Fibroblast of peridontal ligament (primary cell): ENCODE measurements at regions not wholly inside any gene's neighbourhood (a gene's known extent, or its start where the extent isn't known, plus 50 kb on each side); places are given as distances from the start of the nearest gene placed in this dataset.
"Not testable (repeated sequence)": the region's sequence is repeated elsewhere in the genome, so short reads cannot be mapped to it uniquely, and the experiment has no call there.

Experiments
- DNase-seq: peaks from one replicate; pipeline ENCODE4 v3.0.0-alpha.2; 2010; ENCODE audit errors: extremely low read depth

DNA sequence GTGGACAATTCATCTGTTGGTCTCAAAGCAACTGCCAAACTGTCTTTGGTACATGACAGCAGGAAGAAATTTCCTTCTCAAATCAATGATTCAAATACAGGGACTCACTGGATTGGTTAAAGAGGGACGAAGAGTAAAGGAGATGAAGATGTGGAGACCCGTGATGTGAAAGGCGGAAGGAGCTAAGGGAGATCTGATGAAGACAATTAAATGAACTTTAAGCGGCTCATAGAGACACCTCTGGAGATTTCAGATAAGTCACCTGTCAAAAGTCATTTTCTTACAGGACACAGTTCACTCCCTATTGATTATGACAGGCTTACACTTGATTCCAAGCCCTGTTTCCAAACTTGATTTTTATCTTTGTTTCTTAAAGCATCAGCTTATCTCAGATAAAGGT lies 466.3 kb downstream of the DOK5 start:
- no peak for DNase-seq

GRCh38 chr20:54940522-54940921 lies 465.1 kb downstream of the DOK5 start:
- DNase-seq, result no peak

- no peak for DNase-seq
Measured at GRCh38 chr20:54938707-54939106, 463.3 kb downstream of the DOK5 start.

- no peak for DNase-seq
Measured at GRCh38 chr20:54933212-54933904, 458.0 kb downstream of the DOK5 start.

DNA sequence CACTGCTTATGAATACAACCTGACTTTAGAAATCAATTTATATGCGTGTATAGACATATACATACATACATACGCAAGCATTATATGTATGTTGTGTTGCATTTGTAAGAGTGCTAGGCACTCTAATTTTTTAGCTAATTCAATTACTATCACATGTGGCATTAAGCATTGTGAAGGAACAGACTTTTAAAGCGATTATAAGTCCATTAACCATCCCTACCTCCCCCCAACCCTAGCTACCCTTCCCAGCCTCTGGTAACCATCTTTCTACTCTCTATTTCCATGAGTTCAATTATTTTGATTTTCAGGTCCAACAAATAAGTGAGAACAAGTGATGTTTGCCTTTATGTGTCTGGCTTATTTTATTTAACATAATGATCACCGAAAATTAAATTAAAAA lies 453.8 kb downstream of the DOK5 start:
- no peak for DNase-seq

DNA sequence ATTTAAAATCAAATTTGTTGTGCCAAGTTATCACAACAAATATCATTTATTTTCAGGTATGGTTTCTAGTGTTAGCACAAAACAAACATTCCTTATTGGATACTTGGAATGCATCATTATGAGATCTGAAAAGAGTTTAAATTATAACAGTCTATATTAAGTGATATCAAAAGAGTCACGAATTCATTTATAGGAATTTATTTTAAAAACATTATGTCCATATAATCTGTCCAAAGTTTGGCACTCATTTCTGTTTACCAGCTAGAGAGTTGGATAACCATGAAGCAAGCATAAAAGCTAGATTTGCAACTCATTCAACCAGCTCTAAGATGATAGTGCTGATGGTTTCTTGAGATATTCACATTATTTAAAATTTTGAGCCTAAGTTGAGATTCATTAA lies 453.2 kb downstream of the DOK5 start:
- no peak for DNase-seq

DNA sequence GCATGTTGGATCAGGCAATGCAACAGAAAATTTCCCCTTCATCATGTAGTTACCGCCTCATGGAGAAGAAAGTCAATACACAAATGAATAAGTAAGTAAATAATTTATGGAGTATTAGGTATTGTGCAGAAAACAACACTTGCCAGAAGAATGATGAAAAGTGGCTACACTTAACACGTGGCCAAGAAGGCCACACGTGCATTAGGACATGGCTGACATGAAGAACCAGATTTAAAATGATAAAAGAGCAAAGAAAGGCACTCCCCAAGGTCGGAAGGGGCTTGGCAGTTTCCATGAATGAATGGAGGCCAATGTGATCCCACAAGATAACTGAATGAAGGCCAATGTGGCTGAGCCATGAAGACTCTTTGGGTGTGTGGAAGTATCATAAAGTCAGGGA lies 447.2 kb downstream of the DOK5 start:
- no peak for DNase-seq

DNA sequence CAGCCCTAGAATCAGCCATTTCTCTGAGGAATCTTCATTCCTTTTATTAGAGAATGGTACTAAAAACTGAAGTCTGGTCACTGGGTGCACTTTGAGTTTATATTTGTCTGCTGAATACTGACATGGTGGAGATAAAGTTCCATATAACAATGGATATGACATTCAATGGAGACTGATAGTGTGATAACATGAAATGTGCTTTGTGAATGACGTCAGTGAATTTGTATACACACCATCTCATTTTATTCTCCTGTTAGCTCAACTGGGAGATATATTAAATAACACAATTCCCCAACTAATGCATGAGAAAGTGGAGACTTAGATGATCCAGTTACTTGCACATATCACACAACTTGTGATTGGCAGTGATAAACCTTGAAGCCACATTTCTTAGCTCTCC lies 446.7 kb downstream of the DOK5 start:
- DNase-seq, result no peak

DNA sequence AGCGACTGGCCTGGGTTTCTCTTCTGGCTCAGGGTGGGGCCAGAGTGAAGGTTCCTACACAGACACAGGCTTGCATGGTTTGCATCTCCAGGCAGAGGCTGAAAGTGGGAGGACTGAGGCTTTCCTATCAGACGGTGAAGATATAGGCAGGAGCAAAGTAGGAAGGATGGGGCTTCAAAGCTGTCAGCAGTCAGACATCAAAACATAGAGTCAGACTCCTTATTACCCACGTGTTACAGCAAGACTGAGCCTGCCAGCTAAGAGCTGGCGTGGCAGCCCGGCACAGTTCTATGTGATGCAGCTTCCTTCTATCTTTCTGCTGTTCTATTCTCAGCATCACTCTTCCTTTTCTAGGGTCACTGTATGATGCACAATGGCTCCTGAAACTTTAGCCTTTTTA lies 445.1 kb downstream of the DOK5 start:
- no peak for DNase-seq

DNA sequence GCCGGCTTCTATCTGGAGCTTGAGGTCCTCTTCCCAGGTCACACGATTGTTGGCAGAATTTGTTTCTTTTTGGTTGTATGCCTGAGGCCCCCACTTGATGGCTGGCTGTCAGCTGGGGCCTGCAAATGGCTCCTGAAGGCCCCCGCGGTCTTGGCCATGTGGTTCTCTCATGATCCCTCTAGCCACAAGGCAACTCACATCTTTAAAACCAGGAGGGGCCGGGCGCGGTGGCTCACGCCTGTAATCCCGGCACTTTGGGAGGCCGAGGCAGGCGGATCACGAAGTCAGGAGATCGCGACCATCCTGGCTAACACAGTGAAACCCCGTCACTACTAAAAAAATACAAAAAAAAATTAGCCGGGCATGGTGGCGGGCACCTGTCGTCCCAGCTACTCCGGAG lies 443.6 kb downstream of the DOK5 start:
- DNase-seq, result not testable (repeated sequence)

- DNase-seq, result no peak
Measured at GRCh38 chr20:54914995-54915394, 439.6 kb downstream of the DOK5 start.

DNA sequence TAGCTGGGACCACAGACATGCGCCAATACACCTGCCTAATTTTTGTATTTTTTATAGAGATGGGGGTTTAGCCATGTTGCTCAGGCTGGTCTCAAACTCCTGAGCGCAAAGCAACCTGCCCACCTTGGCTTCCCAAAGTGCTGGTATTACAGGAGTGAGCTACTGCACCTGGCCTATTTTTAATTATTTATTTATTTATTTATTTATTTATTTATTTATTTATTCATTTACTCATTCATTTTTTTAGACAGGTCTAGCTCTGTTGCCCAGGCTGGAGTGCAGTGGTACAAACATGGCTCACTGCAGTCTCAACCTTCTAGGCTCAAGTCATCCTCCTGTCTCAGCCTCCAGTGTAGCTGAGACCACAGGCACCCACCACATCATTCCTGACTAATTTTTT lies 434.3 kb downstream of the DOK5 start:
- DNase-seq, result no peak

DNA sequence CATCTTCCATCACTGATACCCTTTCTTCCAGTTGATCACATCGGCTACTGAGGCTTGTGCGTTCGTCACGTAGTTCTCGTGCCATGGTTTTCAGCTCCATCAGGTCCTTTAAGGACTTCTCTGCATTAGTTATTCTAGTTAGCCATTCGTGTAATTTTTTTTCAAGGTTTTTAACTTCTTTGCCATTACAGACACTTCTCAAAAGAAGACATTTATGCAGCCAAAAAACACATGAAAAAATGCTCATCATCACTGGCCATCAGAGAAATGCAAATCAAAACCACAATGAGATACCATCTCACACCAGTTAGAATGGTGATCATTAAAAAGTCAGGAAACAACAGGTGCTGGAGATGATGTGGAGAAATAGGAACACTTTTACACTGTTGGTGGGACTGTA lies 430.7 kb downstream of the DOK5 start:
- not testable (repeated sequence) for DNase-seq

DNA sequence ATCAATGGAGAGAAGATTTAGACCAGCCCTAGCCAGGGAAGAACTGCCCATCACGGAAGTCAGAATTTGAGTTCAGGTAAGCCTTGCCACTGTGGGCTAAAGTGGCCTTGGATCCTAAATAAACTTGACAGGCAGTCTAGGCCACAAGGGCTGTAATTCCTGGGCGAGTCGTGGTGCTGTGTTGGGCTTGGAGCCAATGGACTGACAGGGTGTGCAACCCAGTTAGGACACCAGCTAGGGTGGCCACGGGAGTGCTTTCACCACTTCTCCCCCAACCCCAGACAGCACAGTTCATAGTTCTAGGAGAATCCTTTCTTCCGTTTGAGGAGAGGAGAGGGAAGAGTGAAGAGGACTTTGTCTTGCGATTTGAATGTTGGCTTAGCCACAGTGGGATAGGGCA lies 422.4 kb downstream of the DOK5 start:
- DNase-seq, result no peak

DNA sequence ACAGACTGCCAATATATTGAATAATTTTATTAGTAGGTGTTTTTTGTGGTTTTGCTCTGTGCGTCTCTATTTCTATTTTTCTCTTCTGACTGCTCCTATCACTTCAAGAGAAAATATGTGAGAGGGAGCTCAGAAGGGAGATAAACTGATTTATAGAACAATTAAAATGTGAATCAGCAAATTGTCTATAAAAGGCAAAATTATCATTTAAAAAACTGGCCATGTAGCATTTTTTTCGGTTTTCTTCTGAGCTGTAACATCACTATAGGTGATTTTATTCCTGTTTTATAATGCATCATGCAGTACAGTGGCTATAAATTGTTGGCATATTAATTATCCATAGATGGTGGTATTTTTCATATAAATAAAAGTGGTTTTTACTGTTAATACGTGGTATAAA lies 416.5 kb downstream of the DOK5 start:
- DNase-seq, result no peak

DNA sequence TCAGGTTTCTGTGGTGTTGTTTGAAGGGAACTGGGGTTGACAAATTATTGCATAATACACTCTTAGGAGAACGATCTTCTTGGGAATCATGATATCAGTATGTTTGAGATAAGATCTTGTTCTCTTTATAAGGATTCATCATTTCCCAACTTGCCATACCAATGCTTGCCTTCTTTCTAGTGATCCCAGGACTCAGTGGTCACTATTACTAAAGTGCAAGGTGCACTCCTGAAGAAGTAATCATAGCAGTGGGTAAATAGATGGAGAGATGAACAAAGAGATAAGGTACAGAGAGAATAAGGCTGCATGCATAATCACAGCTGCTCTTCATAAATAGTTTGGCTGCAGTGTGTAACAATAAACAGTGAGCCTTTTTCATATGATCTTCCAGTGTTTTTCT lies 404.0 kb downstream of the DOK5 start:
- DNase-seq, result no peak

- no peak for DNase-seq
Measured at GRCh38 chr20:54875307-54875706, 399.9 kb downstream of the DOK5 start.

- no peak for DNase-seq
Measured at GRCh38 chr20:54874718-54875117, 399.3 kb downstream of the DOK5 start.

DNA sequence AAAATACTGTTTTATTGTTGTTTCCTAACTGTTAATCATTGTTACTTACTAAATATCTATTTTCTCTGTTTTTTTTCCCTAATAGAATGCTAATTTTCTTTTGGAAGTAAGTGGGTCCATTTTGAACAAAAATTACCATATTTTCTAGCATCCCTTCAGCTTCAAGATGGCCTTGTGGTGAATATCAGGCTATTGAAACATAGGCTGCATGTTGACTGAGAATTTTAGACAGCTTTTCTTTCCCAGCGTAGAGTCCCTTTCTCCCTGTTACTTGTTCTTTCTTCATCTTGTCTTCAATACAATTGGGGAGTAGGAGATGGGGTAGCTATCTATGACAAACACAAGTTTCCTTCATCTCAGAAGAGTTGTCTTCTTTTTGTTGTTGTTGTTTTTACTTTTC lies 397.0 kb downstream of the DOK5 start:
- DNase-seq, result no peak

- no peak for DNase-seq
Measured at GRCh38 chr20:54869765-54870164, 394.4 kb downstream of the DOK5 start.

GRCh38 chr20:54865273-54865672 lies 389.9 kb downstream of the DOK5 start:
- no peak for DNase-seq

- DNase-seq, result no peak
Measured at GRCh38 chr20:54860716-54861115, 385.3 kb downstream of the DOK5 start.

DNA sequence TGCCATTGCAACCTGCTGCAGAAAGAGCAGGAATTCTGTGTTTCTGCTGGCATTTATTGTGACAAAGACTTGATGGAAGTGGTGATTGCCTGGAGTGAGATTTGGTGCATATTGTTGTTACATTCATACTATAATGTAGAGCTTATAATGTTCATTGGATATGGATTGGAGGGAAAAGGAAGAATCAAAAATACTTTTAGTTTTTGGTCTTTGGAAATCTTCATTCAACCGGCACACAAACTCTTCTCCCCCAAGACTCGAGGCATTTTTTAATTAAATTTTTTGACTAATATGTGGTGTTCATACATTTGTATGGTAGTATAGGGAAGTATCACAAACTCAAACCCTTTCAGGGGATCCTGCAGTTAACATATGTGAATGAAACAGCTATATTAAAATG lies 380.8 kb downstream of the DOK5 start:
- no peak for DNase-seq

DNA sequence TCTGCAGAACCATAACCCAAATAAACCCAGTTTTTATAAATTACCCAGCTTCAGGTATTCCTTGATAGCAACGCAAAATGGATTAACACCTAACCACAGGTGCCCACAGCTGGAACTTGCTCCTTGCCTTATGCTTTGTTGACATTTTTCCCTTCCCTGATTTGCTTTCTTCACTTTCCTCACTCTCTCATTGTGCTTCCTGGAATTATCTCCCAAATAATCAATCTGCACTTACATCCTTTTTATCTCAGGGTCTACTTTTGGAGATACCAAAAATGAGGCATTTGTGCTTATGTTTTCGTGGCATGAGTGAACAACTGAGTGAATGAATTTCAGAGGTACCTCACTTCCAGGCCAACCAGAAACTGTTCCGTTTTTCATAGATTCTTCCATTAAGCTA lies 374.3 kb downstream of the DOK5 start:
- DNase-seq, result no peak
